ENCODE measurements at regions not wholly inside any gene's neighbourhood (a gene's known extent, or its start where the extent isn't known, plus 50 kb on each side); places are given as distances from the start of the nearest gene placed in this dataset.

GRCh38 chr16:49096176-49096945 lies 185.3 kb downstream of the CBLN1 start:
- H3K36me3 ChIP-seq: no peaks in the 10 kb centered on the region
- no peak for DNase-seq
- H3K27ac ChIP-seq: no peak overlapping the region
- no peaks in the 10 kb centered on the region for H3K9me3 ChIP-seq
- intact Hi-C loops (cut with DNase I; ENCODE audit: low total_unique reads): no loop called here
- no peak overlapping the region for H3K4me3 ChIP-seq
- no peaks in the 10 kb centered on the region for H3K4me1 ChIP-seq
- TF ChIP-seq, protein P1, sequence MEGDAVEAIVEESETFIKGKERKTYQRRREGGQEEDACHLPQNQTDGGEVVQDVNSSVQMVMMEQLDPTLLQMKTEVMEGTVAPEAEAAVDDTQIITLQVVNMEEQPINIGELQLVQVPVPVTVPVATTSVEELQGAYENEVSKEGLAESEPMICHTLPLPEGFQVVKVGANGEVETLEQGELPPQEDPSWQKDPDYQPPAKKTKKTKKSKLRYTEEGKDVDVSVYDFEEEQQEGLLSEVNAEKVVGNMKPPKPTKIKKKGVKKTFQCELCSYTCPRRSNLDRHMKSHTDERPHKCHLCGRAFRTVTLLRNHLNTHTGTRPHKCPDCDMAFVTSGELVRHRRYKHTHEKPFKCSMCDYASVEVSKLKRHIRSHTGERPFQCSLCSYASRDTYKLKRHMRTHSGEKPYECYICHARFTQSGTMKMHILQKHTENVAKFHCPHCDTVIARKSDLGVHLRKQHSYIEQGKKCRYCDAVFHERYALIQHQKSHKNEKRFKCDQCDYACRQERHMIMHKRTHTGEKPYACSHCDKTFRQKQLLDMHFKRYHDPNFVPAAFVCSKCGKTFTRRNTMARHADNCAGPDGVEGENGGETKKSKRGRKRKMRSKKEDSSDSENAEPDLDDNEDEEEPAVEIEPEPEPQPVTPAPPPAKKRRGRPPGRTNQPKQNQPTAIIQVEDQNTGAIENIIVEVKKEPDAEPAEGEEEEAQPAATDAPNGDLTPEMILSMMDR (IDR thresholded peaks at IDR 0.05): no peak
- no peak for TF ChIP-seq POLR2A (IDR thresholded peaks at IDR 0.05)
- H3K27me3 ChIP-seq: no peaks in the 10 kb centered on the region

DNA sequence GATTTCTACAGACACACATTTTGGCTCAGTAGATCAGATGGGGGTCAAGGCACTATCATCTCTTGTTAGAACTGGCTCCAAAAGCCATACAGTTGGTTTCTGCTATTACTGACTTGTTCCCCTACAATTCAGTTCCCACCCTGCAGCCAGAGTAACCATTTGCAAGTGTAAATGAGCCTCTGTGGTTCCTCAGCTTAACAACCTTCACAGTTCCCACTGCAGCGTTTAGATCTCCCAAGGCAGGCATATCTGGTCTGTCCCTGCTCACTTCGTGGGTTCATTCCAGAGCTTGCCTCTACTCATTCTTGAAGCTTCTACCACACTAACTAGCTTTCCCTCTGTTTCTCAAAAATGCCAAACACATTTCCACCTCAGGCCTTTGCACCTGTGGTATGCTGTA lies 186.1 kb downstream of the CBLN1 start:
- intact Hi-C loops (cut with DNase I; ENCODE audit: low total_unique reads): no loop called here
- no peaks in the 10 kb centered on the region for H3K27me3 ChIP-seq
- DNase-seq: no peak
- no peak overlapping the region for H3K4me3 ChIP-seq
- H3K27ac ChIP-seq: no peak overlapping the region
- no peaks in the 10 kb centered on the region for H3K4me1 ChIP-seq
- no peaks in the 10 kb centered on the region for H3K9me3 ChIP-seq
- TF ChIP-seq POLR2A (IDR thresholded peaks at IDR 0.05): no peak
- TF ChIP-seq, protein P1 (IDR thresholded peaks at IDR 0.05): no peak
- H3K36me3 ChIP-seq: no peaks in the 10 kb centered on the region

DNA sequence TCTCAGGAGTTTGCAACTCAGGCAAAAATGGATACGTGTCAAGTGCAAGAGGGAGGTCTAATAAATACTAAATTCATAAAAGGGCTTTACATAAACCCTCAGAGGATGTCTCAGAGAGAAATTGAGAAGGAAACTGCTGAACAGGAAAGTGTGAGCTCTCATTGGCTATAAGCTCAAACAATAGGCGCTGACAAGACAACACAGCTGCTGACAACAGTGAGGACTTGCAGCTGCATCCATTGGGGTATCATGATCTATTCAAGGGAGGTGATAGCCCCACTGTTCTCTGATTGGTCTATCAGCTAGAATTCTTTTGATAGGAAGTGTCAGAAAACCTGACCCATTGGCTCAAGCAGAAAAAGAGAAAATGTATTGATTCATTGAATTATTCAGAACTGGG lies 187.2 kb downstream of the CBLN1 start:
- H3K27ac ChIP-seq: no peak overlapping the region
- H3K9me3 ChIP-seq: no peaks in the 10 kb centered on the region
- no peaks in the 10 kb centered on the region for H3K36me3 ChIP-seq
- no peak for DNase-seq
- no peaks in the 10 kb centered on the region for H3K27me3 ChIP-seq
- TF ChIP-seq, protein P1 (IDR thresholded peaks at IDR 0.05): no peak
- no peak for TF ChIP-seq POLR2A (IDR thresholded peaks at IDR 0.05)
- intact Hi-C loops (cut with DNase I; ENCODE audit: low total_unique reads): no loop called here
- no peaks in the 10 kb centered on the region for H3K4me1 ChIP-seq
- no peak overlapping the region for H3K4me3 ChIP-seq

GRCh38 chr16:49093939-49094338 lies 187.7 kb downstream of the CBLN1 start:
- Histone ChIP-seq H3K4me1 (no peaks in the 10 kb centered on the region), H3K4me3 (no peak overlapping the region), H3K9me3 (no peaks in the 10 kb centered on the region), H3K36me3 (no peaks in the 10 kb centered on the region), H3K27me3 (no peaks in the 10 kb centered on the region), H3K27ac (no peak overlapping the region)
- intact Hi-C loops (cut with DNase I; ENCODE audit: low total_unique reads): no loop called here
- DNase-seq: no peak
- TF ChIP-seq POLR2A (IDR thresholded peaks at IDR 0.05): no peak
- TF ChIP-seq, protein P1 (IDR thresholded peaks at IDR 0.05): no peak

DNA sequence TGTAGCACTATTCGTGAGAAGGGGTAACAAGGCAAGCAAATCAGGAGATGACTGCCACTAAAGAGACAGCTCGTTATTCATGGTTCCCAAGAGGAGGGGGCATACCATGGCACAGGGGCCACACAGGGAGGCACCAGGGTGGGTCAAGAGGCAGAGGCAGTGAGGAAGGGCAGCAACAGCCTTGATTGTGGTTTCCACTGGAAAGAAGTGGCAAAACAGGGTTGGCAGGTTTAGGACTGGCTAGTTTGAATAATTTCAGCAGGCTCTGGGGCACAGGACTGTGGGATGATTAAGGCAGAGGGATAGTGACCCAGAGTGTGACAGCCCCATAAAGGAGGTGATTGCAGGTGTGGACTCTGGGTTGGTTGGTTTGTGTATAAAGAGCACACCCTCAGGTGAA lies 188.9 kb downstream of the CBLN1 start:
- H3K36me3 ChIP-seq: no peaks in the 10 kb centered on the region
- H3K4me1 ChIP-seq: no peaks in the 10 kb centered on the region
- no peaks in the 10 kb centered on the region for H3K9me3 ChIP-seq
- intact Hi-C loops (cut with DNase I; ENCODE audit: low total_unique reads): no loop called here
- TF ChIP-seq, protein P1 (IDR thresholded peaks at IDR 0.05): no peak
- no peak for TF ChIP-seq POLR2A (IDR thresholded peaks at IDR 0.05)
- no peak overlapping the region for H3K4me3 ChIP-seq
- no peak for DNase-seq
- H3K27me3 ChIP-seq: no peaks in the 10 kb centered on the region
- H3K27ac ChIP-seq: no peak overlapping the region

Measured in uterus (tissue), 3 donors.